Hepatocyte (in vitro differentiated cells): ENCODE measurements at regions not wholly inside any gene's neighbourhood (a gene's known extent, or its start where the extent isn't known, plus 50 kb on each side); places are given as distances from the start of the nearest gene placed in this dataset.

Experiments used
- EZH2phosphoT487 ChIP-seq: fragments of 200-600 bp; sonication (generic); IDR thresholded peaks from one replicate; pipeline ENCODE4 v1.6.1; 2018; ENCODE audit warnings: antibody characterized with exemption, mild to moderate bottlenecking, low read depth, moderate library complexity; ENCODE audit not compliant: unreplicated experiment, severe bottlenecking
- TF ChIP-seq, protein P1 (sequence below): fragments of 200-600 bp; sonication (generic); IDR thresholded peaks from 2 replicates; pipeline ENCODE4 v1.5.1; 2016; ENCODE audit warnings: antibody characterized with exemption, mild to moderate bottlenecking; ENCODE audit not compliant: poor library complexity

DNA sequence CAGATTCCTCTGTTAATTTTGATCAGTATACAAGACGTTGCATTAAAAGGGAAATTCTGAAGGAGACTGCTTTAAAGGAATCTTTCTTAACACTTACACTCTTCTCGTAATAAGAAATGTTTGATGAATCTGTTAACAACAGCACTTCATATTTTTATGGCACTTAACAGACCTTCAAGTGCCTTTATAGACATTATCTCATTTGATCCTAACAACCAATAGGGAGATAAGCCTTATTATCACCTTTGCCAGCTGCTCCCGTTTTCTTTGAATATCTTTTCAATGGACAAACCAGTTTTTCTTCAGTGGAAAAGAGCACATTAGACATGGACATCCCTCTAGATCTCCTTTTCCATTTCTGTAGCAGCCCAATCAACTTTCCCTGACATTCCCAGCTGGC is 653.0 kb upstream of the FAM98A start:
- TF ChIP-seq, protein P1, sequence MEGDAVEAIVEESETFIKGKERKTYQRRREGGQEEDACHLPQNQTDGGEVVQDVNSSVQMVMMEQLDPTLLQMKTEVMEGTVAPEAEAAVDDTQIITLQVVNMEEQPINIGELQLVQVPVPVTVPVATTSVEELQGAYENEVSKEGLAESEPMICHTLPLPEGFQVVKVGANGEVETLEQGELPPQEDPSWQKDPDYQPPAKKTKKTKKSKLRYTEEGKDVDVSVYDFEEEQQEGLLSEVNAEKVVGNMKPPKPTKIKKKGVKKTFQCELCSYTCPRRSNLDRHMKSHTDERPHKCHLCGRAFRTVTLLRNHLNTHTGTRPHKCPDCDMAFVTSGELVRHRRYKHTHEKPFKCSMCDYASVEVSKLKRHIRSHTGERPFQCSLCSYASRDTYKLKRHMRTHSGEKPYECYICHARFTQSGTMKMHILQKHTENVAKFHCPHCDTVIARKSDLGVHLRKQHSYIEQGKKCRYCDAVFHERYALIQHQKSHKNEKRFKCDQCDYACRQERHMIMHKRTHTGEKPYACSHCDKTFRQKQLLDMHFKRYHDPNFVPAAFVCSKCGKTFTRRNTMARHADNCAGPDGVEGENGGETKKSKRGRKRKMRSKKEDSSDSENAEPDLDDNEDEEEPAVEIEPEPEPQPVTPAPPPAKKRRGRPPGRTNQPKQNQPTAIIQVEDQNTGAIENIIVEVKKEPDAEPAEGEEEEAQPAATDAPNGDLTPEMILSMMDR = no peak
- TF ChIP-seq EZH2phosphoT487 = no peak
